ENCODE measurements at regions not wholly inside any gene's neighbourhood (a gene's known extent, or its start where the extent isn't known, plus 50 kb on each side); places are given as distances from the start of the nearest gene placed in this dataset.

GRCh38 chr2:118667348-118667747 is 180.1 kb downstream of the EN1 start:
- H3K4me1 ChIP-seq (ENCODE audit: low read length) = no peaks in the 10 kb centered on the region
- H3K36me3 ChIP-seq (ENCODE audit: insufficient read depth, low read length) = no peaks in the 10 kb centered on the region
- no peaks in the 10 kb centered on the region for H3K9me2 ChIP-seq (replicated peaks; ENCODE audit: insufficient read depth, low read length)
- H3K27me3 ChIP-seq (ENCODE audit: low read length) = no peaks in the 10 kb centered on the region
- no peak overlapping the region for H3K27ac ChIP-seq (ENCODE audit: low read length)
- no peaks in the 10 kb centered on the region for H3K79me2 ChIP-seq (ENCODE audit: low read length)
- H3K4me2 ChIP-seq (ENCODE audit: low read depth, low read length, poor library complexity, severe bottlenecking) = no peak overlapping the region
- no peak overlapping the region for H3K4me3 ChIP-seq (ENCODE audit: low read length)
- no peak overlapping the region for H3K9ac ChIP-seq (ENCODE audit: low read length)
- H2AFZ ChIP-seq (ENCODE audit: low read length) = no peak overlapping the region
- no peak for DNase-seq
- no peaks in the 10 kb centered on the region for H3K9me3 ChIP-seq (ENCODE audit: low read length)
- H4K20me1 ChIP-seq (ENCODE audit: insufficient read depth, low read depth, low read length) = no peaks in the 10 kb centered on the region

- DNase-seq = no peak
- no peak overlapping the region for H2AFZ ChIP-seq (ENCODE audit: low read length)
- no peak overlapping the region for H3K4me2 ChIP-seq (ENCODE audit: low read depth, low read length, poor library complexity, severe bottlenecking)
- H3K4me1 ChIP-seq (ENCODE audit: low read length) = no peaks in the 10 kb centered on the region
- no peaks in the 10 kb centered on the region for H3K9me2 ChIP-seq (replicated peaks; ENCODE audit: insufficient read depth, low read length)
- H3K27ac ChIP-seq (ENCODE audit: low read length) = no peak overlapping the region
- no peaks in the 10 kb centered on the region for H4K20me1 ChIP-seq (ENCODE audit: insufficient read depth, low read depth, low read length)
- no peaks in the 10 kb centered on the region for H3K27me3 ChIP-seq (ENCODE audit: low read length)
- no peaks in the 10 kb centered on the region for H3K79me2 ChIP-seq (ENCODE audit: low read length)
- no peaks in the 10 kb centered on the region for H3K36me3 ChIP-seq (ENCODE audit: insufficient read depth, low read length)
- no peak overlapping the region for H3K9ac ChIP-seq (ENCODE audit: low read length)
- H3K9me3 ChIP-seq (ENCODE audit: low read length) = no peaks in the 10 kb centered on the region
- H3K4me3 ChIP-seq (ENCODE audit: low read length) = no peak overlapping the region
These were observed 181.5 kb downstream of the EN1 start for GRCh38 chr2:118665784-118666529.

DNA sequence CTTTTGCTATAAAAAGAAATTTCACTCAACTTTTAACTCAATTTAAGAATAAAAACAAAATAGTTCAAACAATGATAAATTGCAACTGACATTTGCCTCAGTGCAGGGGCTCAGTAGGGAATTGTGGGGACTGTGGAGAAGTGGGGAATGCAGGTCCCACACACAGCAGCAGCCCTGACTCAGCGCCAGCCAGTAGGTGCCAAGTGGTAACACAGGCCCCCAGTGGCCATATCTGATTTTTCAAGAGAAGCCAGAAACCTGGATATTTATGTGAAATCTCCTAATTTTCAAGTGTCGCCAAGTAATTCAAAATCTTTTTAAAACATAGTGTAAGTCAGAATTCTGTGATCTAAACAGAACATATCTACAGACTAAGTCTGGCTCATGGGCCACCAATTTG is 186.3 kb downstream of the EN1 start:
- Histone ChIP-seq H4K20me1 (ENCODE audit: insufficient read depth, low read depth, low read length) (no peaks in the 10 kb centered on the region), H3K4me2 (ENCODE audit: low read depth, low read length, poor library complexity, severe bottlenecking) (no peak overlapping the region), H3K27me3 (ENCODE audit: low read length) (no peaks in the 10 kb centered on the region), H2AFZ (ENCODE audit: low read length) (no peak overlapping the region), H3K79me2 (ENCODE audit: low read length) (no peaks in the 10 kb centered on the region), H3K4me1 (ENCODE audit: low read length) (no peaks in the 10 kb centered on the region), H3K4me3 (ENCODE audit: low read length) (no peak overlapping the region), H3K9me2 (replicated peaks; ENCODE audit: insufficient read depth, low read length) (no peaks in the 10 kb centered on the region), H3K9me3 (ENCODE audit: low read length) (no peaks in the 10 kb centered on the region), H3K27ac (ENCODE audit: low read length) (no peak overlapping the region), H3K36me3 (ENCODE audit: insufficient read depth, low read length) (no peaks in the 10 kb centered on the region), H3K9ac (ENCODE audit: low read length) (no peak overlapping the region)
- no peak for DNase-seq

DNA sequence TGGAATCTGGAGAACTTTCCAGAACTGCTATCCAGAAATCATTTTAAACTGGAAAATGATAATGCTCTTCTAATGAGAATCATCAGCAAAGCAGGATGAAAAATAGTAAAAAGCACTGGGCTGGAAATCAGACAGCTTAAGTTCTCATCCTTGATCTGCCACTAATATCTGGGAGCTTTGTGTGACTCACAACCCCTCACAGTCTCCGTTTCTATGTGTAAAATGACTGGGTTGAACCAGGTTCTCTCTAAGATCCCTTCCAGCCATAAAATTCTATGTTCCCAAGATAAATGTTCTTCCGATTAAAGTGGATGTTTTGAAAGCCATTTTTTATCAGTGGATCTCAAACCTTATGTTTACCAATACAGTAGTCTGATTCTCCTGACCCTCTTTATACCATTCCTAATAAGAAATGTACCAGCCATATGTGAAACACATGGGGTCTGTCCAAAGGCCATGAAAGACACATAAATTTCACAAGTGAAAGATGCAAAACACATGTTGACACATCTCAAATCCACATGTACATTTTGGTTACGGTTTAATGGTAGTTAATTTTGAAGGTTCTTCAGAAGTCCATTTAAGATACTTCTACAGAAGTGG is 188.8 kb downstream of the EN1 start:
- H2AFZ ChIP-seq (ENCODE audit: low read length) = no peak overlapping the region

GRCh38 chr2:118657466-118657865 is 190.0 kb downstream of the EN1 start:
- Histone ChIP-seq H3K9me3 (ENCODE audit: low read length) (no peaks in the 10 kb centered on the region), H3K27ac (ENCODE audit: low read length) (no peak overlapping the region), H3K79me2 (ENCODE audit: low read length) (no peaks in the 10 kb centered on the region), H3K36me3 (ENCODE audit: insufficient read depth, low read length) (no peaks in the 10 kb centered on the region), H3K4me3 (ENCODE audit: low read length) (no peak overlapping the region), H3K4me1 (ENCODE audit: low read length) (no peaks in the 10 kb centered on the region), H4K20me1 (ENCODE audit: insufficient read depth, low read depth, low read length) (no peaks in the 10 kb centered on the region), H3K4me2 (ENCODE audit: low read depth, low read length, poor library complexity, severe bottlenecking) (no peak overlapping the region), H3K27me3 (ENCODE audit: low read length) (no peaks in the 10 kb centered on the region), H2AFZ (ENCODE audit: low read length) (no peak overlapping the region), H3K9me2 (replicated peaks; ENCODE audit: insufficient read depth, low read length) (no peaks in the 10 kb centered on the region), H3K9ac (ENCODE audit: low read length) (no peak overlapping the region)
- DNase-seq = no peak

More for the DNA sequence above, 188.8 kb downstream of the EN1 start:
- H3K27me3 ChIP-seq (ENCODE audit: low read length) = no peaks in the 10 kb centered on the region
- H3K4me1 ChIP-seq (ENCODE audit: low read length) = no peaks in the 10 kb centered on the region
- H4K20me1 ChIP-seq (ENCODE audit: insufficient read depth, low read depth, low read length) = no peaks in the 10 kb centered on the region
- no peaks in the 10 kb centered on the region for H3K9me3 ChIP-seq (ENCODE audit: low read length)
- no peak overlapping the region for H3K4me3 ChIP-seq (ENCODE audit: low read length)
- no peaks in the 10 kb centered on the region for H3K79me2 ChIP-seq (ENCODE audit: low read length)
- H3K27ac ChIP-seq (ENCODE audit: low read length) = no peak overlapping the region
- no peaks in the 10 kb centered on the region for H3K36me3 ChIP-seq (ENCODE audit: insufficient read depth, low read length)
- H3K9me2 ChIP-seq (replicated peaks; ENCODE audit: insufficient read depth, low read length) = no peaks in the 10 kb centered on the region
- DNase-seq = no peak
- no peak overlapping the region for H3K4me2 ChIP-seq (ENCODE audit: low read depth, low read length, poor library complexity, severe bottlenecking)
- no peak overlapping the region for H3K9ac ChIP-seq (ENCODE audit: low read length)

GRCh38 chr2:118654945-118655344 is 192.5 kb downstream of the EN1 start:
- Histone ChIP-seq H3K79me2 (ENCODE audit: low read length) (no peaks in the 10 kb centered on the region), H3K36me3 (ENCODE audit: insufficient read depth, low read length) (no peaks in the 10 kb centered on the region), H3K27me3 (ENCODE audit: low read length) (peaks cover 3% of the 10 kb centered on the region; the same call in 1 of the 2 replicates), H3K4me3 (ENCODE audit: low read length) (no peak overlapping the region), H3K9ac (ENCODE audit: low read length) (no peak overlapping the region), H3K9me2 (replicated peaks; ENCODE audit: insufficient read depth, low read length) (no peaks in the 10 kb centered on the region), H2AFZ (ENCODE audit: low read length) (no peak overlapping the region), H4K20me1 (ENCODE audit: insufficient read depth, low read depth, low read length) (no peaks in the 10 kb centered on the region), H3K9me3 (ENCODE audit: low read length) (no peaks in the 10 kb centered on the region), H3K4me2 (ENCODE audit: low read depth, low read length, poor library complexity, severe bottlenecking) (no peak overlapping the region), H3K4me1 (ENCODE audit: low read length) (no peaks in the 10 kb centered on the region), H3K27ac (ENCODE audit: low read length) (no peak overlapping the region)
- DNase-seq = no peak

DNA sequence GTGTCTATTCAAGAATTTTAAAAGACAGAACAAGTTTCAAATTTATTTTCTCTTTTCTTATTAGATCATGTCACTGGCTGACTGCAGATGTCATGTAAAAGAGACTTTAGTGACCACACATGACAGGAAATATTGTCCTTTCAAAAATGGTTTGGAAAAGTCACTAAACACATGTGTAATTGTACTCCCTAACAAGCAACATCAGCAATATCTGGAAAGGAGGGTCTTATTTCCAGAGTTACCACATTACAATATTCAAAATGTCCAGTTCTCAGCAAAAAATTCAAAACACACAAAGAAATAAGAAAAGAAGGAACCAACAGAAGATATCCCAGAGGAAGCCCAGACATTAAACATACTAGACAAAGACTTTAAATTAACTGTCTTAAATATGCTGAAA is 197.1 kb downstream of the EN1 start:
- Histone ChIP-seq H3K79me2 (ENCODE audit: low read length) (no peaks in the 10 kb centered on the region), H3K9me3 (ENCODE audit: low read length) (no peaks in the 10 kb centered on the region), H4K20me1 (ENCODE audit: insufficient read depth, low read depth, low read length) (no peaks in the 10 kb centered on the region), H3K9ac (ENCODE audit: low read length) (no peak overlapping the region), H3K27me3 (ENCODE audit: low read length) (peaks cover 3% of the 10 kb centered on the region; the same call in 1 of the 2 replicates), H3K36me3 (ENCODE audit: insufficient read depth, low read length) (no peaks in the 10 kb centered on the region), H2AFZ (ENCODE audit: low read length) (no peak overlapping the region), H3K4me1 (ENCODE audit: low read length) (no peaks in the 10 kb centered on the region), H3K27ac (ENCODE audit: low read length) (no peak overlapping the region), H3K9me2 (replicated peaks; ENCODE audit: insufficient read depth, low read length) (no peaks in the 10 kb centered on the region), H3K4me2 (ENCODE audit: low read depth, low read length, poor library complexity, severe bottlenecking) (no peak overlapping the region), H3K4me3 (ENCODE audit: low read length) (no peak overlapping the region)
- DNase-seq = no peak

DNA sequence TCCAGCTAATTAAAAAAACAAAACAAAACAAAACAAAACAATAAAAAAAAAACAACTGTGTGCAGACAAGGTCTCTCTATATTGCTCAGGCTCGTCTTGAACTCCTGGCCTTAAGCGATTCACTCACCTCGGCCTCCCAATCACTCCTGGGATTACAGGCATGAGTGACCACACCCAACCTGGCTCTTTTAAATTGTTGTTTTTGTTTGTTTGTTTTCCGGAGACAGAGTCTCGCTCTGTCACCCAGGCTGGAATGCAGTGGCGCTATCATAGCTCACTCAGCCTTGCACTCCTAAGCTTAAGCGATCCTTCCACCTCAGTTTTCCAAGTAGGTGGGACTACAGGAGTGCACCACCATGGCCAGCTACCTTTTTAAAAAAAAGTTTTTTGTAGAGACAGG is 201.6 kb downstream of the EN1 start:
- no peak for DNase-seq
- Histone ChIP-seq H3K9me3 (ENCODE audit: low read length) (no peaks in the 10 kb centered on the region), H3K27me3 (ENCODE audit: low read length) (peaks cover 2% of the 10 kb centered on the region; the same call in 1 of the 2 replicates), H3K4me2 (ENCODE audit: low read depth, low read length, poor library complexity, severe bottlenecking) (no peak overlapping the region), H3K27ac (ENCODE audit: low read length) (no peak overlapping the region), H3K79me2 (ENCODE audit: low read length) (no peaks in the 10 kb centered on the region), H3K9me2 (replicated peaks; ENCODE audit: insufficient read depth, low read length) (no peaks in the 10 kb centered on the region), H3K4me1 (ENCODE audit: low read length) (no peaks in the 10 kb centered on the region), H4K20me1 (ENCODE audit: insufficient read depth, low read depth, low read length) (no peaks in the 10 kb centered on the region), H3K36me3 (ENCODE audit: insufficient read depth, low read length) (no peaks in the 10 kb centered on the region), H3K9ac (ENCODE audit: low read length) (no peak overlapping the region), H3K4me3 (ENCODE audit: low read length) (no peak overlapping the region), H2AFZ (ENCODE audit: low read length) (no peak overlapping the region)

Data from Karpas-422 (cell line).